IMR-90 (cell line): ENCODE measurements at regions not wholly inside any gene's neighbourhood (a gene's known extent, or its start where the extent isn't known, plus 50 kb on each side); places are given as distances from the start of the nearest gene placed in this dataset.

ENCODE experiments used
- ATAC-seq: fragments of 200-7000 bp; cut with Tn5 transposase; 2 replicates; pipeline ENCODE4 v1.9.1; 2020; ENCODE audit warnings: low read depth, mild to moderate bottlenecking, moderate library complexity
- BruUV-seq: library from RNA; stranded (reverse); fragments of 400-500 nt; replicated peaks from 2 replicates; lab custom pipeline; 2021; lab: Mats Ljungman, UMichigan
- CTCF ChIA-PET: fragments of 300-600 bp; formaldehyde crosslinking; extraction: SDS; loops from one replicate; lab custom pipeline; 2021; ENCODE audit warnings: antibody characterized with exemption; lab: Yijun Ruan, JAX
- POLR2A ChIA-PET: fragments of 300-600 bp; sonication (Branson Sonifier 250); formaldehyde crosslinking; loops from one replicate; lab custom pipeline; 2022; ENCODE audit warnings: antibody characterized with exemption; ENCODE audit not compliant: unreplicated experiment; lab: Charles Lee
- DNase-seq: peaks from one replicate; pipeline ENCODE4 v3.0.0; 2013
- H2AFZ ChIP-seq: replicated peaks from 2 replicates; pipeline ENCODE3; 2013; ENCODE audit warnings: low read length, mild to moderate bottlenecking; ENCODE audit not compliant: poor library complexity
- H2AK5ac ChIP-seq: 2 replicates; pipeline ENCODE4 v1.6.1; 2013; ENCODE audit warnings: low read depth, low read length, inconsistent platforms
- H2AK9ac ChIP-seq: replicated peaks from 2 replicates; pipeline ENCODE3; 2013; ENCODE audit warnings: mild to moderate bottlenecking, low read depth, low read length, moderate library complexity; ENCODE audit not compliant: poor library complexity
- H2BK120ac ChIP-seq: 2 replicates; pipeline ENCODE4 v1.6.1; 2013; ENCODE audit warnings: low read depth, low read length, inconsistent platforms
- H2BK15ac ChIP-seq: 3 replicates; pipeline ENCODE4 v1.6.1; 2013; ENCODE audit warnings: low read depth, low read length, inconsistent platforms
- H2BK20ac ChIP-seq: 2 replicates; pipeline ENCODE4 v1.6.1; 2013; ENCODE audit warnings: low read depth, mild to moderate bottlenecking, inconsistent platforms, low read length, moderate library complexity
- H2BK5ac ChIP-seq: 2 replicates; pipeline ENCODE4 v1.6.1; 2013; ENCODE audit warnings: mild to moderate bottlenecking, low read depth, low read length, inconsistent platforms; ENCODE audit not compliant: poor library complexity, severe bottlenecking
- H3K14ac ChIP-seq: replicated peaks from 2 replicates; pipeline ENCODE4 v1.6.1; 2013; ENCODE audit warnings: low read depth, low read length, inconsistent platforms
- H3K18ac ChIP-seq: 2 replicates; pipeline ENCODE4 v1.6.1; 2013; ENCODE audit warnings: low read depth, low read length, control low read depth
- H3K23ac ChIP-seq: 2 replicates; pipeline ENCODE4 v1.6.1; 2013; ENCODE audit warnings: low read depth, low read length, inconsistent platforms
- H3K27ac ChIP-seq: 2 replicates; pipeline ENCODE4 v1.5.1; 2013; ENCODE audit warnings: mild to moderate bottlenecking, control low read depth, low read length; ENCODE audit not compliant: insufficient read depth
- H3K27me3 ChIP-seq: 2 replicates; pipeline ENCODE4 v1.6.1; 2013; ENCODE audit warnings: low read length; ENCODE audit not compliant: control insufficient read depth, insufficient read depth
- H3K36me3 ChIP-seq: 2 replicates; pipeline ENCODE4 v1.6.1; 2013; ENCODE audit warnings: low read length, mixed read lengths; ENCODE audit not compliant: control insufficient read depth, insufficient read depth
- H3K4ac ChIP-seq: 2 replicates; pipeline ENCODE4 v1.6.1; 2013; ENCODE audit warnings: low read depth, low read length, inconsistent platforms
- H3K4me1 ChIP-seq: 2 replicates; pipeline ENCODE4 v1.6.1; 2013; ENCODE audit warnings: low read length, mixed read lengths; ENCODE audit not compliant: control insufficient read depth, insufficient read depth
- H3K4me2 ChIP-seq: 2 replicates; pipeline ENCODE4 v1.6.1; 2013; ENCODE audit warnings: low read depth, mild to moderate bottlenecking, control low read depth, low read length, moderate library complexity
- H3K4me3 ChIP-seq: 2 replicates; pipeline ENCODE4 v1.5.1; 2013; ENCODE audit warnings: low read depth, mild to moderate bottlenecking, control low read depth, low read length, moderate library complexity; ENCODE audit not compliant: insufficient read depth
- H3K56ac ChIP-seq: 2 replicates; pipeline ENCODE4 v1.6.1; 2013; ENCODE audit warnings: low read length, inconsistent platforms; ENCODE audit not compliant: insufficient read depth; ENCODE audit errors: extremely low read depth
- H3K79me1 ChIP-seq, 2 experiments: 2 replicates each; pipeline ENCODE4 v1.6.1; 2013; ENCODE audit warnings: low read length in 2 of 2, inconsistent platforms in 1 of 2, low read depth in 1 of 2
- H3K9ac ChIP-seq: 2 replicates; pipeline ENCODE4 v1.6.1; 2013; ENCODE audit warnings: low read depth, low read length, control low read depth
- H3K9me1 ChIP-seq: 2 replicates; pipeline ENCODE4 v1.6.1; 2013; ENCODE audit warnings: low read length, inconsistent platforms; ENCODE audit not compliant: insufficient read depth
- H3K9me3 ChIP-seq: 2 replicates; pipeline ENCODE4 v1.6.1; 2013; ENCODE audit warnings: low read length; ENCODE audit not compliant: control insufficient read depth, insufficient read depth
- H4K20me1 ChIP-seq: 2 replicates; pipeline ENCODE4 v1.6.1; 2013; ENCODE audit warnings: low read length, inconsistent platforms; ENCODE audit not compliant: insufficient read depth
- H4K5ac ChIP-seq: 2 replicates; pipeline ENCODE4 v1.6.1; 2013; ENCODE audit warnings: mild to moderate bottlenecking, low read depth, low read length, control low read depth
- H4K8ac ChIP-seq, 2 experiments: 2 replicates each; pipeline ENCODE4 v1.6.1; 2013; ENCODE audit warnings: low read depth in 2 of 2, low read length in 2 of 2, control low read depth in 1 of 2, inconsistent platforms in 1 of 2
- H4K91ac ChIP-seq: 2 replicates; pipeline ENCODE4 v1.6.1; 2013; ENCODE audit warnings: low read depth, low read length, inconsistent platforms; ENCODE audit not compliant: insufficient read depth
- CHD1 ChIP-seq: IDR thresholded peaks from 2 replicates; pipeline ENCODE4 v1.6.1; 2012; ENCODE audit warnings: low read depth, low read length, improper control_type of control experiment
- WGBS, 2 experiments: methylation state at CpG; one replicate each; pipeline versions ENCODE4 v1.1.5 to v1.1.7; 2013; ENCODE audit warnings: missing lambda C conversion rate in 2 of 2; ENCODE audit not compliant: insufficient read length in 1 of 2; ENCODE audit errors: extremely low coverage in 2 of 2; 5-methylcytosine and 5-hydroxymethylcytosine counted together
- dilution Hi-C: fragments of 300-500 bp; cut with HindIII; formaldehyde crosslinking; loops from one replicate; pipeline ENCODE4 v1.14.3; 2018; ENCODE audit warnings: low sequenced_read_pairs; ENCODE audit not compliant: unreplicated experiment
- in situ Hi-C: fragments of 300-500 bp; cut with MboI; formaldehyde crosslinking; loops from 3 replicates; pipeline ENCODE4 v1.14.3; 2019; ENCODE audit warnings: low sequenced_read_pairs, inconsistent platforms, mixed read lengths
- intact Hi-C: fragments of 100-400 bp; cut with micrococcal nuclease; formaldehyde crosslinking; loops from 2 replicates; pipeline ENCODE4 v1.10.0; 2022

- intact Hi-C loops (loop anchor here (1.0 kb wide), 1 partner anchor 104 kb away; no protein-coding TSS in a partner anchor), in situ Hi-C loops (no loop called here), dilution Hi-C loops (no loop called here)
- Histone ChIP-seq H3K4ac (no peak overlapping the region), H3K56ac (no peak overlapping the region), H3K27me3 (no peaks in the 10 kb centered on the region), H3K36me3 (no peaks in the 10 kb centered on the region), H2AFZ (no peak overlapping the region), H3K4me3 (no peak overlapping the region), H4K8ac (no peak overlapping the region), H4K5ac (no peak overlapping the region), H3K9me3 (0 out of 2 replicates have a peak, but pooled peaks cover 3% of the 10 kb centered on the region), H2AK5ac (no peak overlapping the region), H2BK15ac (no peak overlapping the region), H3K18ac (no peak overlapping the region), H4K91ac (no peak overlapping the region), H4K20me1 (no peaks in the 10 kb centered on the region), H3K23ac (no peak overlapping the region), H2BK120ac (no peak overlapping the region), H3K9ac (no peak overlapping the region), H2BK20ac (no peak overlapping the region), H3K27ac (no peak overlapping the region), H3K14ac (no peak overlapping the region), H3K79me1 (no peaks in the 10 kb centered on the region), H3K4me2 (no peak overlapping the region), H2AK9ac (no peak overlapping the region), H3K4me1 (no peaks in the 10 kb centered on the region), H3K9me1 (no peaks in the 10 kb centered on the region), H2BK5ac (no peak overlapping the region)
- no peak for TF ChIP-seq CHD1
- ATAC-seq (no peak), DNase-seq (no peak)
- no TSS peak for BruUV-seq
- 50% methylated on average over 1 of the region's 3 CpGs; no CpG with 5 or more reads in 1 of the 2 experiments for WGBS, 2 experiments
- ChIA-PET CTCF (no interaction called here), POLR2A (no interaction called here)
Observed at GRCh38 chr4:154911608-154912098, 130.6 kb downstream of the RBM46 start.
